Hepatocyte (in vitro differentiated cells): ENCODE measurements at regions not wholly inside any gene's neighbourhood (a gene's known extent, or its start where the extent isn't known, plus 50 kb on each side); places are given as distances from the start of the nearest gene placed in this dataset.

Source experiments
- CTCF ChIP-seq: fragments of 200-600 bp; sonication (generic); IDR thresholded peaks from 2 replicates; pipeline ENCODE4 v1.5.1; 2016; ENCODE audit warnings: antibody characterized with exemption, mild to moderate bottlenecking; ENCODE audit not compliant: poor library complexity
- EZH2phosphoT487 ChIP-seq: fragments of 200-600 bp; sonication (generic); IDR thresholded peaks from one replicate; pipeline ENCODE4 v1.6.1; 2018; ENCODE audit warnings: antibody characterized with exemption, mild to moderate bottlenecking, low read depth, moderate library complexity; ENCODE audit not compliant: unreplicated experiment, severe bottlenecking

DNA sequence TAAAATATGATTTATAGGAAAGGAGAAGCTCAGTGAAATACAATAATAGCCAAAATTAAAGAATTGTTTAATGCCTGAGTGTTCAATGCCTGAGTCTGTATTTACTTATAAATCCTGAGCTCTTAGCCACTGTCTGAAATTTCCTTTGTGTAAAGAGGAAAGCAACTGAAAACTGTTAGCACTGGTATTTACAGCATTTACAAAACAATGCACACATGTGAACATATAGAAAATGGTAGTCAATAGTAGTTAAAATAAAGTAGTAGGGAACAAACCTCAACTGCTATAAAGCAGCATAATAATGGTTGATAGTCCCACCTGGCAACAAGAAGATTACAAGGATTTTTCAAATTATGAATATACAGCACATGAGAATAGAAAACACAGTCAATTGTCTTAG, 1137.1 kb upstream of the ATXN8OS start:
- TF ChIP-seq CTCF (no peak), EZH2phosphoT487 (no peak)
